ENCODE measurements at regions not wholly inside any gene's neighbourhood (a gene's known extent, or its start where the extent isn't known, plus 50 kb on each side); places are given as distances from the start of the nearest gene placed in this dataset.
"Not testable (repeated sequence)": the region's sequence is repeated elsewhere in the genome, so short reads cannot be mapped to it uniquely, and the experiment has no call there.

- DNase-seq: no peak
These were observed 143.3 kb upstream of the SLC38A2 start for GRCh38 chr12:46515829-46516228.

GRCh38 chr12:46514886-46515285, 142.3 kb upstream of the SLC38A2 start:
- DNase-seq: no peak

GRCh38 chr12:46510257-46510656, 137.7 kb upstream of the SLC38A2 start:
- DNase-seq: not testable (repeated sequence)

GRCh38 chr12:46509135-46509534, 136.6 kb upstream of the SLC38A2 start:
- DNase-seq: no peak

GRCh38 chr12:46508651-46509050, 136.1 kb upstream of the SLC38A2 start:
- no peak for DNase-seq

- no peak for DNase-seq
These were observed 135.2 kb upstream of the SLC38A2 start for GRCh38 chr12:46507766-46508165.

GRCh38 chr12:46506961-46507360, 134.4 kb upstream of the SLC38A2 start:
- DNase-seq: no peak

GRCh38 chr12:46506198-46506597, 133.6 kb upstream of the SLC38A2 start:
- DNase-seq: no peak

GRCh38 chr12:46504494-46504893, 131.9 kb upstream of the SLC38A2 start:
- no peak for DNase-seq

- DNase-seq: no peak
These were observed 131.1 kb upstream of the SLC38A2 start for GRCh38 chr12:46503637-46504175.

GRCh38 chr12:46500673-46501072, 128.1 kb upstream of the SLC38A2 start:
- no peak for DNase-seq

GRCh38 chr12:46499901-46500300, 127.3 kb upstream of the SLC38A2 start:
- no peak for DNase-seq

GRCh38 chr12:46499226-46499625, 126.7 kb upstream of the SLC38A2 start:
- DNase-seq: no peak

- no peak for DNase-seq
These were observed 125.2 kb upstream of the SLC38A2 start for GRCh38 chr12:46497739-46498138.

GRCh38 chr12:46494424-46494823, 121.9 kb upstream of the SLC38A2 start:
- DNase-seq: no peak

- no peak for DNase-seq
These were observed 121.2 kb upstream of the SLC38A2 start for GRCh38 chr12:46493834-46494181.

- DNase-seq: no peak
These were observed 120.7 kb upstream of the SLC38A2 start for GRCh38 chr12:46493150-46493833.

GRCh38 chr12:46492471-46493085, 120.0 kb upstream of the SLC38A2 start:
- DNase-seq: no peak

GRCh38 chr12:46491548-46491947, 119.0 kb upstream of the SLC38A2 start:
- no peak for DNase-seq

- no peak for DNase-seq
These were observed 118.1 kb upstream of the SLC38A2 start for GRCh38 chr12:46490635-46491034.

GRCh38 chr12:46489951-46490388, 117.4 kb upstream of the SLC38A2 start:
- DNase-seq: no peak

- no peak for DNase-seq
These were observed 115.1 kb upstream of the SLC38A2 start for GRCh38 chr12:46487567-46488131.

GRCh38 chr12:46486588-46486987, 114.0 kb upstream of the SLC38A2 start:
- no peak for DNase-seq

GRCh38 chr12:46485853-46486252, 113.3 kb upstream of the SLC38A2 start:
- no peak for DNase-seq

All from NCI-H1105 (cell line).